H1 (cell line): ENCODE measurements at regions not wholly inside any gene's neighbourhood (a gene's known extent, or its start where the extent isn't known, plus 50 kb on each side); places are given as distances from the start of the nearest gene placed in this dataset.

Source experiments
- CTCF ChIA-PET: fragments of 300-600 bp; sonication (Branson Sonifier 250); formaldehyde crosslinking; loops from one replicate; lab custom pipeline; 2021; ENCODE audit not compliant: partially characterized antibody; lab: Charles Lee
- POLR2A ChIA-PET: fragments of 300-600 bp; sonication (Branson Sonifier 250); formaldehyde crosslinking; loops from one replicate; lab custom pipeline; 2021; ENCODE audit warnings: inconsistent platforms; ENCODE audit not compliant: partially characterized antibody; lab: Charles Lee
- DNase-seq, 2 experiments: peaks; one replicate each; pipeline versions ENCODE4 v3.0.0 to v3.0.0-alpha.2; 2010 to 2022; ENCODE audit warnings: low spot score in 2 of 2, low read depth in 1 of 2, mixed read lengths in 1 of 2
- FAIRE-seq: peaks from 2 replicates; lab custom pipeline; 2011; peaks lifted over from hg19 to GRCh38; lab: Jason Lieb, UNC
- H2AFZ ChIP-seq: 2 replicates; pipeline ENCODE4 v1.8.1; 2012; ENCODE audit warnings: low read length, inconsistent platforms
- H2AK5ac ChIP-seq: 2 replicates; pipeline ENCODE4 v1.6.1; 2013; ENCODE audit warnings: low read depth, low read length
- H2BK120ac ChIP-seq: replicated peaks from 2 replicates; pipeline ENCODE3; 2013; ENCODE audit warnings: low read depth, low read length, inconsistent platforms
- H2BK12ac ChIP-seq: 2 replicates; pipeline ENCODE4 v1.6.1; 2013; ENCODE audit warnings: low read depth, low read length
- H2BK15ac ChIP-seq: 2 replicates; pipeline ENCODE4 v1.6.1; 2013; ENCODE audit warnings: low read length
- H2BK20ac ChIP-seq: 2 replicates; pipeline ENCODE4 v1.6.1; 2013; ENCODE audit warnings: low read length
- H2BK5ac ChIP-seq: 2 replicates; pipeline ENCODE4 v1.6.1; 2013; ENCODE audit warnings: low read depth, low read length
- H3K14ac ChIP-seq: 2 replicates; pipeline ENCODE4 v1.6.1; 2013; ENCODE audit warnings: inconsistent platforms; ENCODE audit not compliant: insufficient read length
- H3K18ac ChIP-seq: 2 replicates; pipeline ENCODE4 v1.6.1; 2013; ENCODE audit warnings: low read length; ENCODE audit errors: extremely low read depth
- H3K23ac ChIP-seq: 2 replicates; pipeline ENCODE4 v1.6.1; 2013; ENCODE audit warnings: inconsistent platforms; ENCODE audit not compliant: insufficient read length
- H3K23me2 ChIP-seq: 2 replicates; pipeline ENCODE4 v1.6.1; 2013; ENCODE audit warnings: low read depth, low read length
- H3K27ac ChIP-seq: 2 replicates; pipeline ENCODE4 v1.6.1; 2011; ENCODE audit warnings: low read depth, low read length, inconsistent platforms
- H3K27me3 ChIP-seq, 4 experiments: replicated peaks in 1 of 4; 1 replicate in 1 of 4; 2 replicates in 3 of 4; pipeline versions ENCODE4 v1.6.1 to v1.8.1; 2011 to 2013; ENCODE audit warnings: low read length in 3 of 4, mild to moderate bottlenecking in 3 of 4, inconsistent platforms in 2 of 4, mixed read lengths in 2 of 4, moderate library complexity in 1 of 4; ENCODE audit not compliant: control insufficient read depth in 3 of 4, insufficient read depth in 3 of 4; ENCODE audit errors: extremely low read depth in 1 of 4
- H3K36me3 ChIP-seq, 4 experiments: 2 replicates each; pipeline versions ENCODE4 v1.6.1 to v1.8.1; 2011 to 2013; ENCODE audit warnings: mild to moderate bottlenecking in 4 of 4, low read length in 3 of 4, moderate library complexity in 2 of 4, control low read depth in 1 of 4, inconsistent platforms in 1 of 4; ENCODE audit not compliant: insufficient read depth in 4 of 4, control insufficient read depth in 2 of 4
- H3K4ac ChIP-seq: replicated peaks from 2 replicates; pipeline ENCODE3; 2013; ENCODE audit warnings: low read length, low read depth, mixed read lengths, inconsistent platforms; ENCODE audit not compliant: insufficient read length
- H3K4me1 ChIP-seq, 4 experiments: replicated peaks in 1 of 4; 1 replicate in 1 of 4; 2 replicates in 3 of 4; pipeline versions ENCODE4 v1.6.1 to v1.8.1; 2011 to 2013; ENCODE audit warnings: low read length in 3 of 4, inconsistent platforms in 2 of 4, mixed read lengths in 1 of 4; ENCODE audit not compliant: insufficient read depth in 4 of 4, control insufficient read depth in 3 of 4
- H3K4me2 ChIP-seq, 2 experiments: 2 replicates each; pipeline versions ENCODE4 v1.6.1 to v1.8.1; 2011 to 2013; ENCODE audit warnings: low read depth in 2 of 2, low read length in 2 of 2, control low read depth in 1 of 2, inconsistent platforms in 1 of 2, mild to moderate bottlenecking in 1 of 2; ENCODE audit not compliant: insufficient read depth in 1 of 2
- H3K4me3 ChIP-seq, 4 experiments: fragments of 200-600, 300-600 bp in 1 of 4; sonication (generic), shearing (Covaris generic), sonication (Bioruptor Twin) in 1 of 4; 2 replicates each; pipeline versions ENCODE4 v1.5.1 to v1.8.1; 2011 to 2016; ENCODE audit warnings: low read length in 4 of 4, low read depth in 3 of 4, control low read depth in 2 of 4, inconsistent platforms in 2 of 4, mild to moderate bottlenecking in 2 of 4, mixed read lengths in 1 of 4, moderate library complexity in 1 of 4; ENCODE audit not compliant: insufficient read depth in 2 of 4; ENCODE audit errors: extremely low read depth in 1 of 4
- H3K56ac ChIP-seq: replicated peaks from 2 replicates; pipeline ENCODE3; 2013; ENCODE audit warnings: low read depth, mild to moderate bottlenecking, mixed read lengths, low read length, inconsistent platforms; ENCODE audit not compliant: insufficient read length
- H3K79me1 ChIP-seq: 2 replicates; pipeline ENCODE4 v1.6.1; 2013; ENCODE audit warnings: low read depth, low read length, control low read depth
- H3K79me2 ChIP-seq, 2 experiments: 2 replicates each; pipeline versions ENCODE4 v1.6.1 to v1.8.1; 2012 to 2013; ENCODE audit warnings: low read length in 2 of 2, mild to moderate bottlenecking in 2 of 2, inconsistent platforms in 1 of 2; ENCODE audit not compliant: insufficient read depth in 2 of 2, control insufficient read depth in 1 of 2
- H3K9ac ChIP-seq, 4 experiments: replicated peaks in 1 of 4; 1 replicate in 1 of 4; 2 replicates in 3 of 4; pipeline versions ENCODE4 v1.6.1 to v1.8.1; 2011 to 2013; ENCODE audit warnings: low read depth in 3 of 4, low read length in 3 of 4, control low read depth in 2 of 4, mild to moderate bottlenecking in 2 of 4, moderate library complexity in 2 of 4, inconsistent platforms in 1 of 4; ENCODE audit errors: extremely low read depth in 1 of 4
- H3K9me3 ChIP-seq, 2 experiments: 2 replicates each; pipeline versions ENCODE4 v1.6.1 to v1.8.1; 2012 to 2013; ENCODE audit warnings: mild to moderate bottlenecking in 2 of 2, moderate library complexity in 2 of 2, control low read depth in 1 of 2, inconsistent platforms in 1 of 2, low read depth in 1 of 2, low read length in 1 of 2, mixed read lengths in 1 of 2; ENCODE audit not compliant: insufficient read depth in 2 of 2
- H4K20me1 ChIP-seq, 2 experiments: replicated peaks in 1 of 2; 2 replicates each; pipeline versions ENCODE3 to v1.8.1; 2011 to 2013; ENCODE audit warnings: inconsistent platforms in 2 of 2, low read length in 2 of 2, mild to moderate bottlenecking in 1 of 2; ENCODE audit not compliant: insufficient read depth in 2 of 2, control insufficient read depth in 1 of 2
- H4K5ac ChIP-seq: 2 replicates; pipeline ENCODE4 v1.6.1; 2013; ENCODE audit warnings: low read length, low read depth, mixed read lengths, inconsistent platforms; ENCODE audit not compliant: insufficient read length
- H4K8ac ChIP-seq: 2 replicates; pipeline ENCODE4 v1.8.0; 2013; ENCODE audit warnings: mild to moderate bottlenecking, moderate library complexity, low read length, inconsistent platforms; ENCODE audit not compliant: insufficient read depth; ENCODE audit errors: extremely low read depth
- H4K91ac ChIP-seq: replicated peaks from 2 replicates; pipeline ENCODE3; 2013; ENCODE audit warnings: low read length, mixed read lengths, inconsistent platforms; ENCODE audit not compliant: insufficient read length
- ASH2L ChIP-seq: fragments of 200-600, 300-600 bp; sonication (generic); IDR thresholded peaks from one replicate; pipeline ENCODE4 v1.7.1; 2017; ENCODE audit warnings: low read length
- CHD1 ChIP-seq: IDR thresholded peaks from 2 replicates; pipeline ENCODE4 v1.6.1; 2012; ENCODE audit warnings: low read depth, low read length, improper control_type of control experiment
- FOSL1 ChIP-seq: IDR thresholded peaks from 2 replicates; pipeline ENCODE4 v1.6.1; 2011; ENCODE audit warnings: mild to moderate bottlenecking, low read depth, low read length, moderate library complexity; ENCODE audit not compliant: insufficient read depth
- GABPA ChIP-seq: IDR thresholded peaks from 2 replicates; pipeline ENCODE4 v1.6.1; 2011; ENCODE audit warnings: mild to moderate bottlenecking, low read length, moderate library complexity, borderline replicate concordance; ENCODE audit not compliant: insufficient read depth
- KDM5A ChIP-seq: fragments of 200-600 bp; IDR thresholded peaks from 2 replicates; pipeline ENCODE4 v1.7.1; 2012; ENCODE audit warnings: mild to moderate bottlenecking, low read length, inconsistent platforms, mixed read lengths
- SAP30 ChIP-seq: fragments of 300-600 bp; sonication (generic); IDR thresholded peaks from 2 replicates; pipeline ENCODE4 v1.7.1; 2012; ENCODE audit warnings: low read length, moderate library complexity, mild to moderate bottlenecking, inconsistent platforms; ENCODE audit not compliant: insufficient read depth, insufficient replicate concordance
- TAF1 ChIP-seq: IDR thresholded peaks from 2 replicates; pipeline ENCODE4 v1.6.1; 2011; ENCODE audit warnings: mild to moderate bottlenecking, low read depth, low read length
- TEAD4 ChIP-seq: IDR thresholded peaks from 2 replicates; pipeline ENCODE4 v1.6.1; 2012; ENCODE audit warnings: low read depth, low read length, inconsistent platforms, mixed read lengths
- WGBS, 2 experiments: shearing (Covaris generic) in 1 of 2; methylation state at CpG; one replicate each; pipeline versions ENCODE4 v1.1.6 to v1.1.7; 2013 to 2015; ENCODE audit warnings: low lambda C conversion rate in 2 of 2, mixed read lengths in 2 of 2, inconsistent platforms in 1 of 2, low coverage in 1 of 2, missing lambda C conversion rate in 1 of 2; ENCODE audit not compliant: insufficient replicate concordance in 2 of 2, insufficient coverage in 1 of 2, insufficient read length in 1 of 2; ENCODE audit errors: extremely low coverage in 1 of 2, missing lambda C conversion rate in 1 of 2; 5-methylcytosine and 5-hydroxymethylcytosine counted together
- TF ChIP-seq, protein P1 (sequence below): IDR thresholded peaks from 2 replicates; pipeline ENCODE4 v1.6.1; 2011; ENCODE audit warnings: low read depth, mild to moderate bottlenecking, low read length; ENCODE audit not compliant: insufficient read depth

DNA sequence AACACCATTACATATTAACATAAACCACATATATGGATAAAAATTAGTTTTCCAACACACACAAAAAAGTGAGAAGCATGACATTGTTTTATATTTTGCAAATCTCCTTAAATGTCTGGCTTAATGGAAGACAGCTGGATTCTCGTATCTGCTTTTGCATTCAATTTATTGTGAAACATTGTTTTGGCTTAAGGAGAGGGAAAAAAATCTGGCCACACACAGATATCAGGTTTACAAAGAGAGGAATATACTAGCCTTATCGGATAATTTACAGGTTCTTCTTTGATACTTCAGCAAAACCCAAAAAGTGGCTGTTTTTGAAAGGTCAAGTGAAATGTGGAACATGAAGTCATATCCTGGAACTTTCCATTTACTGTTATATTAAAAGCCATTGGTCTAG lies 523.5 kb upstream of the ARGLU1 start:
- no peaks in the 10 kb centered on the region for H3K23me2 ChIP-seq
- H3K23ac ChIP-seq, result no peak overlapping the region
- H3K14ac ChIP-seq, result no peak overlapping the region
- no peak overlapping the region for H2AFZ ChIP-seq
- H3K18ac ChIP-seq, result no peak overlapping the region
- no peak overlapping the region for H3K4me2 ChIP-seq
- no peaks in the 10 kb centered on the region for H3K36me3 ChIP-seq
- no peak overlapping the region for H3K4ac ChIP-seq
- CTCF ChIA-PET, result no interaction called here
- H3K79me1 ChIP-seq, result no peaks in the 10 kb centered on the region
- WGBS, 2 experiments, result 94% methylated on average over 2 of the region's 2 CpGs; no CpG with 5 or more reads in 1 of the 2 experiments
- H2BK15ac ChIP-seq, result no peak overlapping the region
- no peak overlapping the region for H4K5ac ChIP-seq
- H3K9me3 ChIP-seq, result no peaks in the 10 kb centered on the region
- POLR2A ChIA-PET, result no interaction called here
- H2BK5ac ChIP-seq, result no peak overlapping the region
- H3K79me2 ChIP-seq, result no peaks in the 10 kb centered on the region
- no peaks in the 10 kb centered on the region for H3K4me1 ChIP-seq
- DNase-seq, result no peak
- no peak overlapping the region for H2BK20ac ChIP-seq
- H3K27me3 ChIP-seq, result no peaks in the 10 kb centered on the region
- TF ChIP-seq ASH2L (no peak), KDM5A (no peak), FOSL1 (no peak), CHD1 (no peak), GABPA (no peak), SAP30 (no peak), TEAD4 (no peak), TAF1 (no peak)
- TF ChIP-seq, protein P1, sequence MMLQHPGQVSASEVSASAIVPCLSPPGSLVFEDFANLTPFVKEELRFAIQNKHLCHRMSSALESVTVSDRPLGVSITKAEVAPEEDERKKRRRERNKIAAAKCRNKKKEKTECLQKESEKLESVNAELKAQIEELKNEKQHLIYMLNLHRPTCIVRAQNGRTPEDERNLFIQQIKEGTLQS, result no peak
- TF ChIP-seq, all 59 proteins: peak for 0
- no peak overlapping the region for H2BK12ac ChIP-seq
- no peaks in the 10 kb centered on the region for H4K20me1 ChIP-seq
- no peak overlapping the region for H2BK120ac ChIP-seq
- H4K8ac ChIP-seq, result no peak overlapping the region
- H4K91ac ChIP-seq, result no peak overlapping the region
- H3K27ac ChIP-seq, result no peak overlapping the region
- H3K9ac ChIP-seq, result no peak overlapping the region
- no peak for FAIRE-seq
- no peak overlapping the region for H3K56ac ChIP-seq
- H3K4me3 ChIP-seq, result no peak overlapping the region
- H2AK5ac ChIP-seq, result no peak overlapping the region
